Lower leg skin (tissue), 4 donors: ENCODE measurements at regions not wholly inside any gene's neighbourhood (a gene's known extent, or its start where the extent isn't known, plus 50 kb on each side); places are given as distances from the start of the nearest gene placed in this dataset.
"Not testable (repeated sequence)": the region's sequence is repeated elsewhere in the genome, so short reads cannot be mapped to it uniquely, and the experiment has no call there.

Experiments used
- DNase-seq, 2 donors: peaks; one replicate each; pipeline ENCODE4 v3.0.0-alpha.2; 2019; ENCODE audit warnings: low spot score in 2 of 2
- H3K4me3 ChIP-seq: fragments of 200-600 bp; sonication (generic); 2 replicates; pipeline ENCODE4 v1.5.1; 2017; ENCODE audit warnings: mild to moderate bottlenecking, low read depth; ENCODE audit not compliant: poor library complexity, severe bottlenecking
- CTCF ChIP-seq, 3 donors: fragments of 450-650 bp; IDR thresholded peaks; one replicate each; pipeline ENCODE4 v1.5.1; 2016; ENCODE audit warnings: antibody characterized with exemption in 3 of 3, mild to moderate bottlenecking in 3 of 3, moderate library complexity in 2 of 3
- POLR2A ChIP-seq, 2 donors: fragments of 450-650 bp; IDR thresholded peaks; one replicate each; pipeline ENCODE4 v1.6.1; 2016 to 2017; ENCODE audit warnings: antibody characterized with exemption in 2 of 2, mild to moderate bottlenecking in 1 of 2, moderate library complexity in 1 of 2
- WGBS, 2 donors: methylation state at CpG; one replicate each; pipeline ENCODE4 v1.1.5; 2018; 5-methylcytosine and 5-hydroxymethylcytosine counted together
- intact Hi-C: fragments of 100-400 bp; cut with DNase I; formaldehyde crosslinking; loops from one replicate; pipeline ENCODE4 v1.15.0; 2023; ENCODE audit warnings: low total_unique reads

GRCh38 chr14:106269451-106270204 is 743.2 kb downstream of the TMEM121 start:
- TF ChIP-seq CTCF (IDR thresholded peaks at IDR 0.05) (no peak), POLR2A (IDR thresholded peaks at IDR 0.05) (no peak)
- no peak for DNase-seq
- 66 to 77% methylated on average over 12 of the region's 12 CpGs for WGBS, 2 donors
- no peak overlapping the region for H3K4me3 ChIP-seq
- intact Hi-C loops, result no loop called here

GRCh38 chr14:106270476-106271121 is 744.2 kb downstream of the TMEM121 start:
- WGBS, 2 donors, result 35 to 59% methylated on average over 3 to 4 of the region's 4 CpGs
- DNase-seq, intact Hi-C loops, H3K4me3 ChIP-seq: not testable (repeated sequence)

DNA sequence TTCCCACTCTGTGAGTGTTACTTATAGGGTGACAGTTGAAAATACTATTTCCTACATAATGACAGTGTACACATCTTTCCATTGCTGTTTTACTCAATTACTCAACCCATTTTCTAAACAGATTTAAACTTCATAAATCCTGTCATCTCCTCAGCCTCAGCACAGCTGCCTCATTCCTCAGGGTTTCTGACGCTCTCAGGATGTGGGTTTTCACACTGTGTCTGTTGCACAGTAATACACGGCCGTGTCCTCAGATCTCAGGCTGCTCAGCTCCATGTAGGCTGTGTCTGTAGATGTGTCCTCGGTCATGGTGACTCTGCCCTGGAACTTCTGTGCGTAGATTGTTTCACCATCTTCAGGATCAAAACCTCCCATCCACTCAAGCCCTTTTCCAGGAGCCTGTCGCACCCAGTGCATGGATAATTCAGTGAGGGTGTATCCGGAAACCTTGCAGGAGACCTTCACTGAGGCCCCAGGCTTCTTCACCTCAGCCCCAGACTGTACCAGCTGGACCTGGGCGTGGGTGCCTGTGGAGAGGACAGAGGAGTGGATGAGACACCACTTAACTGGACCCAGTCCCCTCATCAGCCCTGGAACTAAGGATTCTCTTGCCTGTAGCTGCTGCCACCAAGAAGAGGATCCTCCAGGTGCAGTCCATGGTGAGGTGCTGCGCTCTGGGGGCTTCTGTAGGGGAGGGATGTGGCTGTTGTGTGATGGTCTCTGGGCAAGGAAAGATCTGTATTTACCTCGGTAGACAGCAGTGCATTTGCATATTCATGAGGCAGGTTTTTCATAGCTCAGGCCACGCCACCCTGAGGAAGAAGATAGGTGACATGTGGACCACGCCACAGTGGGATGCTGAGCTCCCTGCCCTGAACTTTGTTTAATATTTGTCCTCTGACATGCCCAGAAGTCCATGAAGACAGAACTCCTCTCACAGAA is 750.2 kb downstream of the TMEM121 start:
- TF ChIP-seq POLR2A (IDR thresholded peaks at IDR 0.05) (no peak), CTCF (IDR thresholded peaks at IDR 0.05) (no peak)
- WGBS, 2 donors, result 52 to 62% methylated on average over 12 of the region's 12 CpGs
- intact Hi-C loops, result no loop called here
- no peak overlapping the region for H3K4me3 ChIP-seq
- DNase-seq, result no peak

- WGBS, 2 donors, result 31 to 45% methylated on average over 3 of the region's 3 CpGs
- intact Hi-C loops, result no loop called here
- TF ChIP-seq CTCF (IDR thresholded peaks at IDR 0.05) (no peak), POLR2A (IDR thresholded peaks at IDR 0.05) (no peak)
- no peak for DNase-seq
- H3K4me3 ChIP-seq, result no peak overlapping the region
Measured at GRCh38 chr14:106277503-106277902, 751.1 kb downstream of the TMEM121 start.

GRCh38 chr14:106280876-106281275 is 754.5 kb downstream of the TMEM121 start:
- H3K4me3 ChIP-seq, result no peak overlapping the region
- intact Hi-C loops, result no loop called here
- DNase-seq, result no peak
- no peak for TF ChIP-seq POLR2A (IDR thresholded peaks at IDR 0.05)
- TF ChIP-seq CTCF (IDR thresholded peaks at IDR 0.05), result no peak
